GM19452 (cell line): ENCODE measurements at regions not wholly inside any gene's neighbourhood (a gene's known extent, or its start where the extent isn't known, plus 50 kb on each side); places are given as distances from the start of the nearest gene placed in this dataset.

Experiments
- ATAC-seq: cut with Tn5 transposase; IDR thresholded peaks from one replicate; pipeline ENCODE4 v1.9.1; 2021; ENCODE audit not compliant: unreplicated experiment

DNA sequence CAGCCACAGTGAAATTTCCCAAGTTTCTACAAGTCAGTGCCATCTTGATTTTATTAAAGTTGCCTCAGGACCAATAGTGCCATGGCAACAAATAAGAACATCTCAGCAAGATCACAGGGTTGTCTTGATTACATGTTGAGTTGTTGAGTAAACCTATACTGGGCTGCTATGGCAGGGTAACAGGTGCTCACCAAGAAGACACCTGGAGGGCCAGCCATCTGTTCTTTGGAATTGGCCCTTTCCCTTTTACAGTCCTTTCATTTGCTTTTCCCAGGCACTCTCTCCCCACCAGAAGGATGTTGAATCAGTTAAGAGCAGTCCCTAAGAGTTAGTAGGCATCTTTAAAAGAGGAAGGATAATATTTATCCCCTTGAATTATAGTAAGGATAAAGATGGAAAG lies 582.0 kb downstream of the TNS3 start:
- no peak for ATAC-seq

- no peak for ATAC-seq
These were observed 584.9 kb downstream of the TNS3 start for GRCh38 chr7:46996972-46997371.

GRCh38 chr7:46993396-46993795 lies 588.5 kb downstream of the TNS3 start:
- no peak for ATAC-seq

GRCh38 chr7:46990761-46991160 lies 591.1 kb downstream of the TNS3 start:
- no peak for ATAC-seq

DNA sequence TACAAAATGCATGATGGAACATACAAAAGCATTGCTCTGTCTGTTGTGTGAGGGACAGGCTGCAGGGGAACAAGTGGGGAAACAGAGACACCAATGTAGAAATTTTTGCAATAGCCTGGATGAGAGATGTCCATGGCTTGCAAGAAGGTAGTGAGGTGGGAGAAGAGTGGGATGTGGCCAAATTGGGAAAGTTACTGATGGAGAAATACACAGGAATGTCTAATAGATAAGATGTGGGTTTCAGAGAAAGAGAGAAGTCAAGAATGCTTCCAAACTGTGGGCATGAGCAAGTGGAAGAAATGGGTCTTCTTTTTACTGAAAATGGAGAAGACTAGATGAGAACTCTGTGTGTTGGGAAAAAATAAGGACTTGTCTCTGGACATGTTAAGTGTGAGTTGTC lies 592.7 kb downstream of the TNS3 start:
- no peak for ATAC-seq

DNA sequence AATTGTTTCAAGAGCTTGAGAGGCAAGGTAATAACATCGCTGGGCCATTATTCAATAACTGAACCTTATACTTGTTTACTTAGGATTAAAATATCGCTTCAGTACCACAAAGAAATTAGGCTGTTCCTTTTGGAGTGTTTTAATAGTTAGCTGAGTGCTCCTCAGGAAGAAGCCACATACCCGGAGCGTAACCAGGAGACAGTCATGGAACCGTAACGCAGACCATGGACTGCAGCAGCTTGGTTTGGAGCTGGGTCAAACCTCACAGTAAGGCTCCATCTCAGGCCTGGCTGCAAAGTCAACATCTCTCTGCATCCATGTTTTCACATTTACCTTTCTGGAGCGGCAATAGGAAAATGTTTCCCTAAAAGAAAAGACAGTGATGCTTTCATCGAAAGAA lies 599.0 kb downstream of the TNS3 start:
- ATAC-seq: no peak

DNA sequence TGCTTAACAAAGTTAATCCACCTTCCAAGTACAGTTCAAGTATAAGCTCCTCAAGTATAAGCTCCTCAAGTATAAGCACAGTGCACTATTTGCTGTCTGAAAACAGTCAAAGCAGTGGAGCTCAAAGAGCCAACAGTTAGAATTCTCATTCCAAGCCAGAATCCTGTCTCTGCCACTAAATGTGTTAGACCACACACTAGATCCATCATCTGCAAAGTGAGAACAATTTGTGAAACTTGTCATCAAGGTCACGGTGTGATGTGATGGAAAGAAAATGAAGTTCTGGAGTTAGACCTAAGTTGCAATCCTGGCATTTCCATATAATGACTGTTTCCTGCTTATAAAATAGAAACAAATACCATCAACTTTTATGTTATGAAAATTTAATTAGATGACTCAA lies 602.5 kb downstream of the TNS3 start:
- ATAC-seq: no peak

DNA sequence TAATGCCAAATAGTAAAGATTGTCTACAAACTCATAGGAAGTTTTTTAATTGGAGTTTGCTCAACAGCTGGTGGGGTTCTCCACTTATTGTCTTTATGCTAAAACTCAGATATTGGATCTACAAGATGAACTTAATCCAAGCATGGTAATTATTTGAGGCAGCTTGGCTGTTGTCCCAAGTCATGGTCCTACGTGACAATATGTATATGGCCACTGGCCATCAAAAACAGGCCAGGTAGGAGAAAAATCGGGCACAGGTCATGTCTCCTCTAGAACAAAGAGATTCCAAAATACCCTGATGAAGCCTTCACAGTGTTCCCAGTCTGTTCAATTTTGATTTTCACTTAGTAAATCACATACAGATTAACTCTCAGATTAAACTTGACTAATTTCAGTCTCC lies 606.4 kb downstream of the TNS3 start:
- ATAC-seq: no peak

DNA sequence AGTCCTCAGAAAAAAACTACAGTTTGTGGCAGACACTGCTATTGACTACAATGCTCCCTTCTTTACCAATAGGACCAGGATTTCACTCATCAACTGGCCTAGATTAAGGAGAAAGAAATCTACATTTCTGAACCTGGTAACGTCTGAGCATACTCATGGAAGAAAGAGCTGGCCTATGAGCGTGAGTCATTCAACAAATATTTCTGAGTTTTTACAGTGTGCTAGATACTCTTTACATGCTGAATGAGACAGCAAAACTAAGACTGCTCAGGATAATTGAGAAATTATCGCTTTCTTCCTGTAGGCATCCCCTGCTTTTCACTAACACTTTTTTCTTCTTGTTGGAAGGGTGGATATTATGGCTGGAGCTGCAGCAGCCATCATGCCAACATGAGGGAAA lies 609.7 kb downstream of the TNS3 start:
- no peak for ATAC-seq

GRCh38 chr7:46970476-46970875 lies 611.4 kb downstream of the TNS3 start:
- no peak for ATAC-seq

DNA sequence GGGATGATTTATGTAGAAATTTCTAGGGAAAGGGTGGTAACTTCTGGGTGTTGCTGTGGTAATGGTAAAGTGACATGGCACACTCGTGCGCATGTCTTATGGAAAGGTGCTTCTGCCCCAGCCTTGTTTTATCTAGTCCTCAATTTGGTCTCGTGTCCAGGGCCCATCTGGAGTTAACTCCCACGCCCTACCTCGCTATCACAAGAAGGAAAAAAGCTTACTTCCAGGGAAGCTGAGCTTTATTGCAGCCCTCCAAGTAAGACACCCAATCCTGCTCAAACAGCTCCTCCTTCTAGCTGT lies 611.8 kb downstream of the TNS3 start:
- ATAC-seq: no peak

DNA sequence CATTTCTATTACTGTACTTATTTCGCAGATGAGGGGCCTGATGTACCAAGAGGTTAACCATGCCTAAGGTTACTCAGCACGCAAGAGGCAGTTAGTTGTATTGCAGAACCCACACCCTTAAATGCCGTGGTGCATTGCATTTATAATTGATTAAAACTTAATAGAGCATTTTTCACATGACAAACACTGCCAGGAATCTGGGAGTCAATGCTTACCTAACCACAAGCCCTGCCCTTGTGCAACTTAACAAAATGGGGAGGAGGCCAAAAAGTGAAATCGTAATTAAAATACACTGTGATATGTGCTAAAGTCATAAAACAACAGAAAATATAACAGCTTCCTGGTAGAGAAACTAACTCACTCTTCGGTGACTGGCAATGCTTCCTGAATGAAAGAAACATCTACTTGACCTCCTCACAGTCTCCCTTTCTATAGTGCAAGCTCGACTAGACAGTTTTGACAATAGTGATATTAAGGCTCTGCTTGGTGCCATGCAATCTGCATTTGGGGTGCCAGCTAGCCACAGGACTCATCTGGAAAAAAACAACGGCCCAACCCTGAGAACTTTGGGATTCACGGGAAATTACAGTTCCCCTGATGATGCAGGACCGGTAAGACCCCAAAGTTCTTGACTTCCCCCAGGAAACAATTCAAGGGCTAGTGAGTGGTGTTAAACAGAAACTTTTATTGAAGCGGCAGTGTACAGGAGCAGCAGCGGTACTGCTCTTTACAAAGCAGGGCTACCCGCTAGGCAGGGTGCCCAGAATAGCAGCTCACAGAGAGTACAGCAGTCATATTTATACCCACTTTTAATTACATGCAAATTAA lies 612.4 kb downstream of the TNS3 start:
- no peak for ATAC-seq

- no peak for ATAC-seq
These were observed 613.9 kb downstream of the TNS3 start for GRCh38 chr7:46968003-46968402.

GRCh38 chr7:46963719-46964118 lies 618.2 kb downstream of the TNS3 start:
- no peak for ATAC-seq

- ATAC-seq: no peak
These were observed 620.9 kb downstream of the TNS3 start for GRCh38 chr7:46960970-46961369.

DNA sequence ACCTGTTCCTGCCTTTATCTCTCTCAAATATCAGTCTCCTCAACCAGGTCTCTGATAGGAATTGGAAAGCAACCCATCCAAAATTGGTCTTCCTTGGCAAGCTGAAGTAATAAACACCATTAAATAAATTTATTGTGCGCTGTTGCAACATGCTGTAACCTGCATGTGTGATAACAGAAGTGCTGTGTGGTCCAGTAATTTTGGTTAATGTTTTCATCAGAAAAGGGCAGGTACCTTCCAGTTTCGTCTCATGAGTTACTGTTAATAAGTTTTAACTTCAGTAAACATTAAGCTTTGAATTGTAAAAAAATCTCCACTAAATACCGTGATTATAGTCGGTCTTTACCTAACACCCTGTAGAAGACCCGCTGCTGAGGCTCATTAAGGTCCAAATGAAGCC lies 624.7 kb downstream of the TNS3 start:
- no peak for ATAC-seq

GRCh38 chr7:46955531-46955930 lies 626.4 kb downstream of the TNS3 start:
- ATAC-seq: no peak

- ATAC-seq: no peak
These were observed 627.7 kb downstream of the TNS3 start for GRCh38 chr7:46954181-46954580.

GRCh38 chr7:46953008-46953407 lies 628.9 kb downstream of the TNS3 start:
- ATAC-seq: no peak

DNA sequence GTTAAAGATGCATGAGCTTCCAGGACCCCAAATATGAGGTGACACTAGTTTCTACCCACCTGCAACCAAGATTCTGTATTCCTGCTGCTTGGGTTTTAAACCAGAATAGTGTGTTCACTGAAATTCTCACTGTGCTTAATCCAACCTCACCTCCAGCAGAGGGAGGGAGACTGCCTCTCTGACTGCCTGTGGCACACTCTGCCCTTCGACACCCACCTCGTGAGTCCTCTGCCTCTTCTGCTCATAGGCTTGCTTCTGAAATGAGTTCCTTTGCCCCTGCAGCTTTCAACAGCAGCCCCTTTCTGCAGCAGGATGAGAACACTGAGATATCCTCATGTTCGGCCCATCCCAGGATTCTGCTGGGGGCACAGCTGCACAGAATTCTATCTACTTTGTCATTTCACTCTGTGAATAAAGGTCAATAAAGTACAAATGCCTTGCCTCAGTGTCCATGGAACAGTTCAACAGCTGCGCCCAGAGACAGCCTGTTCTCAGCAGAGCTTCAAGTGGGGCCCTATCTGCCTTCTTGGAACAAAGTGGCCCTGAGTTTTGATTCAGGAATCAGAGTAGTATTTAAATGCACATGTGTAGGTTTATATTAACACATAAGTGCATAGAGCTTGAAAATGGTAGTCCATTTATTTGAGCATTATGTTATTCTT lies 632.5 kb downstream of the TNS3 start:
- no peak for ATAC-seq

GRCh38 chr7:46948716-46949115 lies 633.2 kb downstream of the TNS3 start:
- ATAC-seq: no peak

DNA sequence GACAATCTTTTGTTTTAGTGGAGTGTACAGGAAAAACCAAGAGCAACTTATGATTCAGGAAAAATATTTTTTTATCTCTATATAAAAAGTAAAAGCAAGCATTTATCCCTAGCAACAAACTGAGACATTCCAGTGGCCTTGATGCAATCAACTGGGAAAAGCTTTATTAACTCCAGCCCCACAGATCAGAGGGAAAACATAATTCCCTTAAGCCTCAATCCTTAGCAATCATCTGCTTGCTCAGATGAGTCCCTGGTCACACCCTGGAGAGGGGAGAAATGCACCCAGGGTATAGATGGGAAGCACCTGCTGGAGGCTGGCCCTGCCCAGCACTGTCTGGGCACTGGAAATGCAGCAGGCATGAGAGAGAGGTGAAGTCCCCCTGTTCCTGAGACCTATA lies 636.6 kb downstream of the TNS3 start:
- no peak for ATAC-seq

- ATAC-seq: no peak
These were observed 637.9 kb downstream of the TNS3 start for GRCh38 chr7:46943996-46944395.
